GM19025 (cell line): ENCODE measurements at regions not wholly inside any gene's neighbourhood (a gene's known extent, or its start where the extent isn't known, plus 50 kb on each side); places are given as distances from the start of the nearest gene placed in this dataset.
A peak's percentile ranks its signal among the peaks of the same experiment; 100 is the strongest.

Experiments
- ATAC-seq: cut with Tn5 transposase; IDR thresholded peaks from one replicate; pipeline ENCODE4 v1.9.1; 2021; ENCODE audit warnings: mild to moderate bottlenecking, low read depth, moderate library complexity; ENCODE audit not compliant: unreplicated experiment

GRCh38 chr15:62782071-62782841 is 260.3 kb upstream of the TPM1 start:
- no peak for ATAC-seq

GRCh38 chr15:62782896-62783295 is 259.7 kb upstream of the TPM1 start:
- ATAC-seq: no peak

GRCh38 chr15:62783303-62783957 is 259.1 kb upstream of the TPM1 start:
- no peak for ATAC-seq

- no peak for ATAC-seq
Measured at GRCh38 chr15:62785881-62786828, 256.4 kb upstream of the TPM1 start.

GRCh38 chr15:62787401-62787800 is 255.1 kb upstream of the TPM1 start:
- no peak for ATAC-seq

GRCh38 chr15:62788224-62788623 is 254.3 kb upstream of the TPM1 start:
- no peak for ATAC-seq

- ATAC-seq: no peak
Measured at GRCh38 chr15:62790546-62790945, 252.0 kb upstream of the TPM1 start.

GRCh38 chr15:62791694-62792093 is 250.9 kb upstream of the TPM1 start:
- ATAC-seq: no peak

GRCh38 chr15:62792986-62793751 is 249.4 kb upstream of the TPM1 start:
- no peak for ATAC-seq

GRCh38 chr15:62793752-62794144 is 248.8 kb upstream of the TPM1 start:
- ATAC-seq: no peak

GRCh38 chr15:62795171-62795570 is 247.4 kb upstream of the TPM1 start:
- peak; percentile 52 for ATAC-seq

GRCh38 chr15:62795700-62796695 is 246.5 kb upstream of the TPM1 start:
- no peak for ATAC-seq

- ATAC-seq: no peak
Measured at GRCh38 chr15:62797171-62797570, 245.4 kb upstream of the TPM1 start.

- ATAC-seq: no peak
Measured at GRCh38 chr15:62798536-62798935, 244.0 kb upstream of the TPM1 start.

- no peak for ATAC-seq
Measured at GRCh38 chr15:62799037-62799436, 243.5 kb upstream of the TPM1 start.

GRCh38 chr15:62799919-62800318 is 242.6 kb upstream of the TPM1 start:
- ATAC-seq: no peak

- ATAC-seq: no peak
Measured at GRCh38 chr15:62802612-62803011, 239.9 kb upstream of the TPM1 start.

GRCh38 chr15:62803856-62804400 is 238.6 kb upstream of the TPM1 start:
- ATAC-seq: no peak

GRCh38 chr15:62805502-62805901 is 237.0 kb upstream of the TPM1 start:
- ATAC-seq: no peak
